ENCODE measurements at regions not wholly inside any gene's neighbourhood (a gene's known extent, or its start where the extent isn't known, plus 50 kb on each side); places are given as distances from the start of the nearest gene placed in this dataset.

DNA sequence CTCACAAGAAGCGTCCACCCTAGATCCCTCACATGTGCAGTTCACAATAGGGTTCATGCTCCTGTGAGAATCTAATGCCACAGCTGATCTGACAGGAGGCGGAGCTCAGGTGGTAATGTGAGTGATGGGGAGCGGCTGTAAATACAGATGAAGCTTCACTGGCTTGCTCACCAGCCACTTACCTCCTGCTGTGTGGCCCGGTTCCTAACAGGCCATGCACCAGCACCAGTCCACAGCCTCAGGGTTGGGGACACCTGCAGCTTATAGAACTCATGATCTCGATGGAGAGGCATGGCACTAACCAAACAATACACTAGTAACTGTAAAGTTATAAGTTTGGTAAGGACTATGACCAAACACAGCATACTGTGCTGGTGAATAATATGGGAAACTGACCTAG, 368.0 kb upstream of the CDH5 start:
- DNase-seq (ENCODE audit: low read depth in 2 of 2) = no peak
- TF ChIP-seq, protein P1, sequence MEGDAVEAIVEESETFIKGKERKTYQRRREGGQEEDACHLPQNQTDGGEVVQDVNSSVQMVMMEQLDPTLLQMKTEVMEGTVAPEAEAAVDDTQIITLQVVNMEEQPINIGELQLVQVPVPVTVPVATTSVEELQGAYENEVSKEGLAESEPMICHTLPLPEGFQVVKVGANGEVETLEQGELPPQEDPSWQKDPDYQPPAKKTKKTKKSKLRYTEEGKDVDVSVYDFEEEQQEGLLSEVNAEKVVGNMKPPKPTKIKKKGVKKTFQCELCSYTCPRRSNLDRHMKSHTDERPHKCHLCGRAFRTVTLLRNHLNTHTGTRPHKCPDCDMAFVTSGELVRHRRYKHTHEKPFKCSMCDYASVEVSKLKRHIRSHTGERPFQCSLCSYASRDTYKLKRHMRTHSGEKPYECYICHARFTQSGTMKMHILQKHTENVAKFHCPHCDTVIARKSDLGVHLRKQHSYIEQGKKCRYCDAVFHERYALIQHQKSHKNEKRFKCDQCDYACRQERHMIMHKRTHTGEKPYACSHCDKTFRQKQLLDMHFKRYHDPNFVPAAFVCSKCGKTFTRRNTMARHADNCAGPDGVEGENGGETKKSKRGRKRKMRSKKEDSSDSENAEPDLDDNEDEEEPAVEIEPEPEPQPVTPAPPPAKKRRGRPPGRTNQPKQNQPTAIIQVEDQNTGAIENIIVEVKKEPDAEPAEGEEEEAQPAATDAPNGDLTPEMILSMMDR (IDR thresholded peaks at IDR 0.05; ENCODE audit: low read depth, low read length) = no peak
- no peak overlapping the region for H3K4me3 ChIP-seq (replicated peaks in 1 of 2; ENCODE audit: low read depth in 2 of 2, low read length in 2 of 2)

DNA sequence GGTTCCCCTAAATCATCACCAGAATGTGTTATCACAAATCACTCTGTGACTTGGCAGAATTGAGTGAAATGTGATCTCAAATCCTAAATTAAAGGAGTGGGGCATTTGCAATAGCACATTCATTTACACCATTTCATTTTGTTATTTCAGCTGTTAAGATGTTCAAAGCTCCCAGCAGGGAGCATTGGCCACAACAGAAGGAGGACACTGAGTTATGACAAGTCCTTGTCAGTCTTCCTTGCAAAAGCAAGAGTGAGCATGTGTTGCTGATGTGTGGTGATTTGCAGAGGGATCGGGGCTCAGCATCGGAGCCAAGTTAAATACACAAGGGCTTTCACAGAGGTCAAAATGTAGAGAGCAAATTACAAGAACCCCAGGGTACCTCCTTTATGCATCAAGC, 372.2 kb upstream of the CDH5 start:
- DNase-seq (ENCODE audit: low read depth in 2 of 2) = no peak
- TF ChIP-seq, protein P1 (IDR thresholded peaks at IDR 0.05; ENCODE audit: low read depth, low read length) = no peak
- no peak overlapping the region for H3K4me3 ChIP-seq (replicated peaks in 1 of 2; ENCODE audit: low read depth in 2 of 2, low read length in 2 of 2)

- TF ChIP-seq, protein P1 (IDR thresholded peaks at IDR 0.05; ENCODE audit: low read depth, low read length) = no peak
- DNase-seq (ENCODE audit: low read depth in 2 of 2) = no peak
- no peak overlapping the region for H3K4me3 ChIP-seq (replicated peaks in 1 of 2; ENCODE audit: low read depth in 2 of 2, low read length in 2 of 2)
Observed at GRCh38 chr16:65991149-65991701, 375.3 kb upstream of the CDH5 start.

DNA sequence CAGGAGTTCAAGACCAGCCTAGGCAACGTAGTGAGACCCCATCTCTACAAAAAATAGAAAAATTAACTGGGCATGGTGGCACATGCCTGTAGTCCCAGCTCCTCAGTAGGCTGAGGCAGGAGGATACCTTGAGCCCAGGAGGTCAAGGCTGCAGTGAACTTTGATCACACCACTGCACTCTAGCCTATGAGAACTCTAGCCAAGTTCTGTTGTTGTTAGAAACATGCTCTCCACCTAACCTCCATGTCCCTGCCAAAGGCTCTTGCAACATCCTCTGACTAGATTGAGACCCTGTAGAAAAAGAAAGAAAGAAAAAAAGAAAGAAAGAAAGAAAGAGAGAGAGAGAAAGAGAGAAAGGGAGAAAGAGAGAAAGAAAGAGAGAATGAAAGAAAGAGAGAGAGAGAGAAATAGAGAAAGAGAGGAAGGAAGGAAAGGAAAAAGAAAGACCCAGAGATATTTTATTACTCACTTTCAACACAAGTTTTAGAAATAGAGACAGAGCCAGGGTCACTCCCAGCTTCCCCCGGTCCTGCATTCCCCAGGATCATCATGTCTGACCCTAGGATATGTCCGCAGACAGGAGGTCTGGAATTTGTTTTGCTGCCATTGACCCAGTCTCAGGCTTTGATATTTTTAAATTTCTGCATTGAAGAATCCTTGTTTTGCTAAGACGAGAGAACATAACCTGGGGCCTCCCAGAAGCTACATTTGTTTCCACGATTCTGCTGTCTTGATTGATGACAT, 376.5 kb upstream of the CDH5 start:
- TF ChIP-seq, protein P1 (IDR thresholded peaks at IDR 0.05; ENCODE audit: low read depth, low read length) = no peak
- H3K4me3 ChIP-seq (replicated peaks in 1 of 2; ENCODE audit: low read depth in 2 of 2, low read length in 2 of 2) = no peak overlapping the region
- DNase-seq (ENCODE audit: low read depth in 2 of 2) = peak in 1 of 2 donors; percentile 51

- TF ChIP-seq, protein P1 (IDR thresholded peaks at IDR 0.05; ENCODE audit: low read depth, low read length) = no peak
- DNase-seq (ENCODE audit: low read depth in 2 of 2) = peak in 1 of 2 donors; percentile 8
Observed at GRCh38 chr16:65988024-65988595, 378.4 kb upstream of the CDH5 start.

GRCh38 chr16:65984296-65984695, 382.2 kb upstream of the CDH5 start:
- no peak overlapping the region for H3K4me3 ChIP-seq (replicated peaks in 1 of 2; ENCODE audit: low read depth in 2 of 2, low read length in 2 of 2)
- no peak for DNase-seq (ENCODE audit: low read depth in 2 of 2)
- TF ChIP-seq, protein P1 (IDR thresholded peaks at IDR 0.05; ENCODE audit: low read depth, low read length) = no peak

More at GRCh38 chr16:65988024-65988595, 378.4 kb upstream of the CDH5 start:
- H3K4me3 ChIP-seq (replicated peaks in 1 of 2; ENCODE audit: low read depth in 2 of 2, low read length in 2 of 2) = no peak overlapping the region

Data from cardiac fibroblast (primary cell).